NCI-H345 treated with DMSO at 0.1 percent for 48 hours (cell line): ENCODE measurements at regions not wholly inside any gene's neighbourhood (a gene's known extent, or its start where the extent isn't known, plus 50 kb on each side); places are given as distances from the start of the nearest gene placed in this dataset.
"Not testable (repeated sequence)": the region's sequence is repeated elsewhere in the genome, so short reads cannot be mapped to it uniquely, and the experiment has no call there.

Source experiments
- DNase-seq: peaks from one replicate; lab custom pipeline; 2025; ENCODE audit not compliant: unreplicated experiment; lab: John Stamatoyannopoulos, UW

DNA sequence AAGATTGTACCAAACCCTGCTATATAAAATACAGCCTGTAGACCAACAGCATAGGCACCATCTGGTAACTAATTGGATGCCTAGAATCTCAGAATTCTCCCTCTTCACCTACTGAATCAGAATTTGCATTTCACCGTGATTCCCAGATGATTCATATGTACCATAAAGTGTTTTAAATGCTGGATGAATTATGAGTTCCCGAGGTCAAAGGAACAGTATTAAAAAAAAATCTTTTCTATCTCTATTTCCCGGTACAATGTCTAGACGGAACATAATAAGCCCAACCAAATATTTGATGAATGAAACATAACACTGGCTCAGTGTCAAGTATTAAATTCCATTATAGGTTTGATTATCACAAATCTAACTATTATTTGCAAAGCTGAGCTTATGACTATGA is 280.0 kb downstream of the ANKRD50 start:
- DNase-seq = no peak

DNA sequence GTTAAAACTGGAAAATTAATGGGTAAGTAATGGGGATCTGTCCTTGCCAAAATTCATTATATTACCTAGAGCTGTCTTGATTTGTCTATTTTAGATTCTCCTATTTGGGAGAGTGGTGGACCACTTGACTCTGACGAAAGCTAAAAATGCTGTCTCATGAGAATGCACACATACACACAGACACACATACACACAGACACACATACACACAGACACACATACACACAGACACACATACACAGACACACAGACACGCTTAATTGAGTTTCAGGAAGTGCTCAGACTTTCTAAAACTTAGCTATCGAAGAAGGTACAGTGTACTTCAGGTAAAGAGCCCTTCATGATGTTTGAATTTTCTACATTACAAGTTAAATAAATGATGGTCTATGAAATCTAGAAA is 279.5 kb downstream of the ANKRD50 start:
- DNase-seq = no peak

DNA sequence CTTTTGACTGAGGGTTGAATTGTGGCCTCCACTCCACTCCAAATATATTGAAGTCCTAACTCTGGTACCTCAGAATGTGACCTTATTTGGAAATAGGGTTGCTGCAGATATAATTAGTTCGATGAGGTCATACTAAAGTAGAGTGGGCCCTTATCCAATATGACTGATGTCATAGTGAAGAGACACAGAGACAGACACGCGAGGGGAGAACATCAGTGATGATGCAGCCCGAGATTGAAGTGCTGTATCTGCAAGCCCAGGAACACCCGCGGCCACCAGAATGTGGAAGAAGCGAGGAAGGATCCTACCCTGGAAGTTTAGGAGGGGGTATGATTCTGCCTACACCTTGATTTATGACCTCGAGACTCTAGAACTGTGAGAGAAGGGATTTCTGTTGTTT is 279.0 kb downstream of the ANKRD50 start:
- no peak for DNase-seq

DNA sequence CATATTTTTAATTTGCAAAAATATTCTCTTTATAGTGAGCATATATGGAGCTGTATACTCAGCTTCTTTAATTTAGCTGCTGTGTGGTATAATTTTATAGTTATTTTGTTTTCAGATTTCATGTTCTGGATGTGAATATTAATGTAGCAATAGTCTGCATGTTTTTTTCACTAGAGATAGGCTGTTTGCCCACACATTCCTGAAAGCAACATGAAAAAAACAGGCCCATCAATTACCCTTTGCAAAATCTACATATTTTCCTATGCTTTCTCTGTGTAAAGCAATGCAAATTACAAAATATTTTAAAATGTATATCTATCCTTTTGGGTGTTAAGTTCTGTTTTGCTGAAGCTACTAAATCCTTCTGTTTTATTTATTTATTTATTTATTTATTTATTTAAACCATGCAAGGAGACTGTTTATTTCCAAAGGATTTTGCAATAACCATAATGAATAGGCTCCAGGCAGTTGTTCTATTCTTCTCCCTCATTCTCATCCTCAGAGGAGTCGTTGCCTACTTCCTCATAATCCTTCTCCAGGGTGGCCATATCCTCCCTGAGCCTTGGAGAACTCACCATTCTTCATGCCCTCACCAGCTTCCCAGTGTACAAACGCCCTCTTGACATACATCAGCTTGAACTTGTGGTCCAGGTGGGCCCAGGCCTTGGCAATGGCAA is 277.1 kb downstream of the ANKRD50 start:
- no peak for DNase-seq

DNA sequence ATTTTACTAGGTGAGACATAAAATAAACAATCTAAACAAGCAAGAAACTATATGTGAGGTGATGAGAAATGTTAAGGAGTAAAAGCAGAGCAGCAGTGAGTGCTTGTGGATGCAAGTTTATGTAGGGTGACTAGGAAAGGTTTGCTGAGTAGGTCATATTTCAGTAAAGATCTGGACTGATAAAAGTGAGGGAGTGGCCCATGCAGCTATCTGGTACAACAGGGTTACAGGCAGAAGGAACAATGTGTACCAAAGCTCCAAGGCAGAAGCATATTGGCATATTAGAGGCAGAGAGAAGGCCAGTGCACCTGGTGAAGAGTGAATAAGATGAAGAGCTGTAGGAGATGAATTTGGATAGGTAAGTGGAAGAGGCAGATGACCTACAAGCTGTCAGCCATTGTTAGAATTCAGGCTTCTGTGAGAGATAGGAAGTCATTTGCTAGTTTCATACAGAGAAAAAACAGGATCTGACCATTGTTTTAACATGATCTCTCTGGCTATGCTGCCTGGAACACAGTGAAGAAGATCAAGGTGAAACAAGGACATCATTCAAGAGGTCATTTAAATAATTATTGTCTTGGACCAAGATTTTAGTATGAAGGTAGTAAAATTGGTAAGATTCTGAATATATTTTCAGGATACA is 274.6 kb downstream of the ANKRD50 start:
- DNase-seq = no peak

DNA sequence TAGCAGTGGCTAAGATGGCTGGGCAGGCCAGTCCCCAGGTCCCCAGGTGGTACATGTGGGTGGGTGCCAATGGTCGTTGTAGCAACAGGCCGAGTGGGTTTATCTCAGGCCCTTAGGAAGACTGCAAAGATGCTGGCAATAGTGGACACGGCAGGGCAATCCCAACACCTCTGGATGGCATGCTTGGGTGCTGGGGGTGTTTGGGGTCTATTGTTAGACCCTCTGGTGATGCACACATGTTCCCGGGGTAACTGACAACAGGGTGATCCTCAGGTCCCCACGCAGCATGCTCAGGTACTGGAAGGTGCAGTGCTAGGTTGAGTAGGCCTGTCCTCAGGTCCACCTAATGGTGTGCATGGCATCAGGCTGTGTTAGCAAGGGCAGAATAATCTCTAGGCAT is 267.5 kb downstream of the ANKRD50 start:
- DNase-seq = no peak

DNA sequence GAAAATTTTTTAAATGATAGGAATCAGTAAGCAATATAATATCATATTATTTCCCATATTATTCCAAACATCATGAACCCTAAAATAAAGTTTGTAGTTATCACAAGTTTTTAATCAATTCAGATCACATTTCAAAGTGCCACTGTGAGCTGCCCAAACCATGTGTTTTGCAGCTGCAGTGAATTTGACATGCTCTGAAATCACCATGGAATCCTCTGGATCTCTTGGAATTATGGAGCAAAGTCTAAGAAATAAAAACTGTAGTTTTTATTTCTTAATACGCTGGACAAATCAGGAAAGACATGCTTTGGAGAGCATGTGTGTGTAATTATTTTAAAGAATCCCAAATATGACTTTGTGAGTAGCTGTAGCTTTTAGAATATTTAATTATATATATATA is 262.7 kb downstream of the ANKRD50 start:
- no peak for DNase-seq

DNA sequence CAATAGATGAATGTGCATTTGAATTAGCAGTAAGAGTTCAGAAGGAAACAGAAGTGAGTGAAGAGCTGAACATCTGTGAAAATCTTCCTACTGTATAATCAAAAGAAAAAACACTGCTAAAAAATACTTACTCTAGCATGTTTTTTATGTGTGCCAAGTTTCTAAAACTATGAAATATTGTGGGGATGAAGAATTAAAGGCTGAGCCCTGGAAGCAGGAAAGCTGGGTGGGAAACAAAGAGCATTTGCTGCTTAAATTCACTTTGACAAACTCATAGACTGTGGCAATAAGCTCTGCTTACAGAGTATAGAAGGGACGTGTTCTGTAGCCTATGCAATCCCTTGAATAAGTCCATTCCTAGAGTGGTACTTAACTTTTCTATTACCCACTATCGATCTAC is 261.7 kb downstream of the ANKRD50 start:
- no peak for DNase-seq

DNA sequence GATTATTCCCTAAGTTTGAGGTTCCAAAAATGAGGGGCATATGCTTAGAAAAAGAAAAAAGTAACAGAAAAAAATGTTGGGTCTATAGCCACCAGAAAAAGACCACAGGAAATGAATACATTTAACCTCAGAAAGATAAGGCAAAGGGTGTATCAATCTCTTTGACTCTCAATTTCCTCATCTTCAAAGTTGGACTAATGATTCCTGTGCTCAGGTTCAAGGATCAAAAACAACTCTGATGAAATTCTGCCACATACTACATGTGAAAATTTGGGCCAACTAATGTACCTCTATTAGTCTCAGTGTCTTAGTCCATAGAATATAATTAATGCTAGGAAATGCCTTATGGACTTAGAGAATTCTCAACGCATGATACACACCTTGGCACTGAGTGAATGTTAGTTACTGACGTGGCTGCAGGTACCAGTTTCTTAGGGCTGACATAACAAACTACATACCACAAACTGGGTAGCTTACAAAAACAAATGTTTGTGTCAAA is 257.7 kb downstream of the ANKRD50 start:
- DNase-seq = no peak

DNA sequence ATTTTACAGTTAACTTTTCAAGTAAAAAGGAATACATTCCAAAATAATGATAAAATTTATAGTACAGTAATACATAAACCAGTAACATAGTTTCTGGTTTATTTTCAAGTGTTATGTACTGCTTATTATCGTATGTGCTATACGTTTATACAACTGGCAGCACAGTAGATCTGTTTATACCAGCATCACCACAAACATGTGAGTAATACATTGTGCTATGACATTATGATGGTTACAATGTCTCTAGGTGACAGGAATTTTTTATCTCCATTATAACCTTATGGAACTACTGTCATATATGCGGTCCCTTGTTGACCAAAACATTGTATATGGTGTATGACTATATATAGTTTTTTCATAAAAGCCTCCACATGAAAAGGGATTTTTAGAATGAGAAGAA is 256.9 kb downstream of the ANKRD50 start:
- no peak for DNase-seq

DNA sequence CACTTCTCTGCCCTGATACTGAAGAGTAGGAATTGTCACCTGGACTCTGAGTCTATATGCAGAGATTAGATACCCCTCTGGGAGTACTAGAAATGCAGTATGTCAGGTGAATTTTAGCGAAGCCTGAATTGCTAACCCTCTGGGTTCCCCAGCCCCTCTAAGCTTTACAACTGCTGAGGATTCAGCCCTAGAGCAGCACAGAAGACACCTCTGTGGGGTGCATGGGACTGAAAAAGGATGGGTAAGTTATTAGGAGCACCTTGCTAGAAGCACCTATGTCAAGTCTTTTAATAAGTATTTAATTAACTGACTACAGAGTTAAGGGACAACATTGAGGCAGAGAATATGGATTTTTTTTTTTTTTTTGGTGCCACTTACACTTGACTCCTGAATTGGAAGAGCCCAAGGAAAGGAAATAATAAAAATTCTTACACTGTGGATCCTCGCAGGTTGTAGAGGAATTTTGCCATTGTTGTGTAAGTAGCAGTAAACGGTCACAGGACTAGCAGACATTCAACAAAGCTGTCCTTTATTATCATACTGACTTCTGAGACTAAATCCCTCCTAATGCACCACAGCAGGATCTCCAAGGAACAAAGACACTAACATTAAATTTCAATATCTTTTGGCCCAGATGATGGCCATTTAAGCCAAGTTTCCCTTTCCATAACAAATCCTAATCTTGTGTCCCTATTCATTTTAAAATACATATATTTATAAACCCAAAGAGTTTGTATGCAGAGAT is 253.2 kb downstream of the ANKRD50 start:
- no peak for DNase-seq

DNA sequence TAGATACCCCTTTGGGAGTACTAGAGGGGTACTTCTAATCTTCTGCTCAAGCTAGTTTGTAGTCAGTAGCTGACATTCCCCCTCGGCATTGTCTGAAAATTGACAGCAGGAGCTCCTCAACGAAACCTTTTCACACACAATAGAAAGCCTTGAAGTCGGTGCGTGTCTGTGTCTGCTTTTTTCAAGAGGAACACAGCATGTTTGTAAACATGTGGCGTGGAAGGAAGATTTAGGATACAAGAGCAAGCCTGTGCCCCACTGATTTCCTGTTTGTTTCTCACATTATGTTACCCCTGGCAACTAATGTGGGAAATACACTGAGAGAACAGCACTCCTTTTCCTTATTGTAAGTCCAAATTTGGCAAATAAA is 252.6 kb downstream of the ANKRD50 start:
- DNase-seq = no peak

DNA sequence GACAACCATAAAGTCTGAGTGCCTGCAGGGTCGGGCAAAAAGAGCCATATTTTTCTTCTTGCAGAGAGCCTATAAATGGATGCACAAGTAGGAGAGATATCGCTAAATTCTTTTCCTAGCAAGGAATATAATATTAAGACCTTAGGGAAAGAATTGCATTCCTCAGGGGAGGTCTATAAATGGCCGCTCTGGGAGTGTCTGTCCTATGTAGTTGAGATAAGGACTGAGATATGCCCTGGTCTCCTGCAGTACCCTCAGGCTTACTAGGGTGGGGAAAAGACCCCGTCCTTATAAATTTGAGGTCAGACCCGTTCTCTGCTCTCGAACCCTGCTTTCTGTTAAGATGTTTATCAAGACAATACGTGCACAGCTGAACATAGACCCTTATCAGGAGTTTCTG is 250.9 kb downstream of the ANKRD50 start:
- DNase-seq = not testable (repeated sequence)

DNA sequence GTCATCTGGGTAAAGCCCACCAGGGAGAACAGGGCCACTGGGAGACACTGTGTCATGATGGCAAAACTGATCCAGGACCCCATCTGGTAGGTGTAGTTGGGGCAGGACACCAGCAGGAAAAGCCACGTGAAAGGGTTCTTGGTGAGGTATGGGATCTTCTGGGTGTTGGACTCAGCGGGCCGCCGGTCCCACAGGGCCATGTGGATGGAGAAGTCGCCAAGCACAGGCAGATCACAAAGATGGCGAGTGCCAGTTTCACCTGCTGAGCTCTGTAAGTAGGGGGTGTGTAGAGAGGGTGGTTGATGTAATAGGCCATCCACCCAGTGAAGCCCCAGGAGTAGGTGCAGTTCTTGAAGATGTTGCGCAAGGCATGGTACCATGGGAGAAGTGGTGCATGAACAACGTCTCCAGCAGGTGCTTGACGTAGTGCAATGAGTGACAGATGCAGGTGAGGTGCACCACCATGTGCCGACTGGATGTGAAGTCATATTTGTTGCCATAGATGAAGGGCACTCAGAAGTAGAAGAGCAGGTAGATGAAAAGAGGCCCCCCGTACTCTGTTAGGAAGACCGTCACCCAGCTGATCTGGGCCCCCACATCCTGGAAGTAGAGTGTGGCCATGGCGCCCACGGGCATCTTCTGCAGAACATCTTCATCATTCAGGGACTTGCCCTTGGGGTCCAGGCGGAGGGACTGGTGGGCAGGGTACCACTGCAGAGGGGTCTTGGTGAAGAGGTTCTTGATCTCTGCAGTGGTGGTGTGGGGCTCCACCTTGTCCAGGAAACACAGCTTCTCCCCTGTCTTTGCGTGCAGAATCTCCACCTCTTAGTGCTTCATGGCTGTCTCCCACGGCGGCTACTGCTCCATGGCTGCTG is 249.3 kb downstream of the ANKRD50 start:
- DNase-seq = no peak

DNA sequence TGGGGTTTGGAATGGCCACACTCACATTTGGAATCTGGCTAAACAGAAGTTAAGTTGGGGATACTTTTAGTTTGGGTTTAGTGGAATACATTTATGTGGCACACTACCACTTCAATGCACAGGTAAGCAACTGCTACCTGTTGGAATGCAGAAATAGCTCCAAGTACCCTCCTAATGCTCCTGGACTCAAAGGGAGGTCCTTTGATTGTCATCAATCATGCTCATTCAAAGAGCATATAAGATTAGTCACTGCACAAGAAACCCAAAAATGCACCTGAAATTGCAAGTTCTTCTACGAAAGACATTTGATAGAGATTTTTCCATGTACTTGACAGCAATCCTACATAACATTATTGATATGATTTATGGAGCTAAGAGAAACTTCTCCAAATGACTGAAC is 247.7 kb downstream of the ANKRD50 start:
- DNase-seq = no peak

DNA sequence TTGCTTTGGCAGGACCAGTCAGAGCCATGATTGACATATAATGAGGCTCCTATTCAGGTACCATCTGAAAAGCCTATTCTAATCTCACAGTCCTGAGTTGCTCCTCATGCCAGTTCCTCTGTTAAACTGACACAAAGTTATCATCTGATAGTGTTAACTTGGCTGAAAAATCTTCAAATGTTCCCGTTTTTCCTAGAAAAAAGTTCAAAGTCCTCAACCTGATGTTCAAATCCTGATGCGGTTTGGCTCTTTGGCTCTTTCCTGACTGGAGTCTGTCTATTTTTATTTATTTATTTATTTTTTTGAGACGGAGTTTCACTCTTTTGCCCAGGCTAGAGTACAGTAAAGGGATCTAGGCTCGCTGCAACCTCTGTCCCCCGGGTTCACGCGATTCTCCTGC is 244.2 kb downstream of the ANKRD50 start:
- no peak for DNase-seq

DNA sequence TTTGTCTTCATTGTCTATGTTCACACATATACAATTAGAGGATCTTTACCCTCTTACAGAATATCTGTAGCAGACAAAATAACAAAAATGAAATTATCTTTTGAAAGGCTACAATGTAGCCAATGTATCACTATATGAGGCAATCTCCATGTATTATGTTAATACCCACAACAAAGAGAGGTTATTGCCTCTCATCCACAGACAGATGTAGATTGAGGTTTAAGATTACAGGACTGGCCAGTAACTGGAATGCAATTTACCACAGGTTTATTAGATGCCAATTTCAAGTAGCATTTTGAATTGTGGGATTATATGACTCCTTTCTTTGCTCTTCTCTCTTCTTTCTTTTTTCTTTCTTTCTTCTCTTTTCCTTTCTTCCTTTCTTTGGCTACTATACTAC is 242.6 kb downstream of the ANKRD50 start:
- no peak for DNase-seq

DNA sequence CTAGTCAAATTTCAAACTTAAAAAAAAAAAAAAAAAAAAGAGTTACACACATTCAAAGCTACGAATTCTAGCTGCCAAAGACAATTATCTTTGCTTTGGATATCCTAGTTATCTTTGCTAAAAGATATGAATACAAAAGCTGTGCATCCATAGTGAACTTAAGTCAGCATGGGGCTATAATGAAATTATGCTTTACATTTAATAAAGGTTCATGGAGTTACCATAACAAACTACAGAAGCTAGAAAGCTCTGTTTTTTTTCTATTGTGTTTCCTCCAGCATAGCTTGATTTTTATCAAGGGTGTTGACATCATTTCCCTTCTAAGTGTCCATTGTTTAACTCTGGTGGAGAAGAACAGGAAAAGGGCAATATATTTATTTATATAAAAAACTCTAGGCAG is 234.1 kb downstream of the ANKRD50 start:
- no peak for DNase-seq

DNA sequence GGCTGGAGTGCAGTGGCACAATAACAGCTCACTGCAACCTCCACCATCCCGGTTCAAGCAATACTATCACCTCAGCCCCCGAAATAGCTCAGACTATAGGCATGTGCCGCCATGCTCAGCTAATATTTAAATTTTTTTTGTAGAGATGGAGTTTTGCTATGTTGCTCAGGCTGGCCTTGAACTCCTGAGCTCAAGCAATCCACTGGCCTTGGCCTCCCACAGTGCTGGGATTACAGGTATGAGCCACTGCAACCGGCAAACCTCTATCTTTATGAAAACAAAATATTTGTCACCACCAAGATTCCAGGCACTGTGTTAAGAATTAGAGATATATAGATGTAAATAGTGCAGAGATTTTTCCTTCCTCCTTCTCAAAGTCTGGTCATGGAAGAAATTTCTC is 232.5 kb downstream of the ANKRD50 start:
- no peak for DNase-seq

DNA sequence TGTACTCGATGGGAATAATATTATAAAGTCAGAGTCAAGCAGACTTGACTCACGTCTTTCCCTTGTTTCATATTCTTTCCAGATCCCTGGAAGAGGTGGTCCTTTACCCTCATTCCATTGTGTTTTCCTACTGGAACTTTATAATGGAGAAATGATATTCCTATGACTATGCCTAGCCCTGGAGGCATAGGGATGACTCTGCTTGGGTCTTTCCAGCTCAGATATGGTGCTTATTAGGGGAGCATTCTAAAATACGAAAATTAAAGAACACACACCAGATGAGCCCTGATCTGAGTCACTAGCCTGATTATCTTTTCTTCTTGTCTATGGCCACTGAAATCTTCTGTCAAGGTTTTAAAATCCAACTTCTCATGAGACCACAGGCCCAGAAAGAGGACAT is 231.4 kb downstream of the ANKRD50 start:
- DNase-seq = no peak
